ENCODE measurements at regions not wholly inside any gene's neighbourhood (a gene's known extent, or its start where the extent isn't known, plus 50 kb on each side); places are given as distances from the start of the nearest gene placed in this dataset.
"Not testable (repeated sequence)": the region's sequence is repeated elsewhere in the genome, so short reads cannot be mapped to it uniquely, and the experiment has no call there.

DNA sequence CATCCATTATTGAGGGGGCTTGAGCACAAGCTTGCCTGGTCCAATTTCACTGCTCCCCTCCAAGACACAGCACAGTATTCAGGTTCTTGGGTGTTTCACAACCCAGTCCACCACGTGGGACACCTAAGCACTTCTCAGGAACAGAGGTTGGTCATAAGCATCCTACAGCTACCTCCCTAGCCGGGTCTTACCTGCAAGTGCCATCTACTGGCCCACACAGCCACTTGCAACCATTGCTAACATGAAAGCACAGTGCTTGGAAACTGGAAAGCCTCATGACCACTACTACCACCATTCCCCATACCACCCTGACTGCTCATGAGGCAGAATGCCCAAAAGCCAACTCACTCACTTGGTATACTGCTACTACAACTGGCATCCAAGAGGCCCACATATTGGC lies 105.7 kb upstream of the RPRM start:
- H3K27ac Mint-ChIP-seq, result no peak overlapping the region
- DNase-seq, result no peak
- no peaks in the 10 kb centered on the region for H3K27me3 Mint-ChIP-seq
- no peaks in the 10 kb centered on the region for H3K4me1 Mint-ChIP-seq
- H3K9me3 Mint-ChIP-seq (ENCODE audit: low read depth), result peaks cover 5% of the 10 kb centered on the region
- no peak for ATAC-seq
- CTCF ChIA-PET, result no interaction called here
- H3K4me3 Mint-ChIP-seq, result no peak overlapping the region
- no peaks in the 10 kb centered on the region for H3K36me3 Mint-ChIP-seq

DNA sequence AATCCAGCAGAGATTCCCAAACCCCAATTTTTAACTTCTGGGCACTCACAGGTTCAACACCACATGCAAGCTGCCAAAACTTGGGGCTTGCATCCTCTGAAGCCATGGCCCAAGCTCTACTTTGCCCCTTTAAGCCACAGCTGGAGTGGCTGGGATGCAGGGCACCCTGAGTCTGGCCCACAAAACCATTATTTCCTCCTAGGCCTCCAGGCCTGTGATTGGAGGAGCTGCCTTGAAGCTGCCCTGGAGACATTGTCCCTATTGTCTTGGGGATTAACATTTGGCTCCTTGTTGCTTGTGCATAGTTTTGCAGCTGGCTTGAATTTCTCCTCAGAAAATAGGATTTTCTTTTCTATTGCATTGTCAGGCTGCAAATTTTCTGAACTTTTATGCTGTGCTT lies 109.8 kb upstream of the RPRM start:
- H3K36me3 Mint-ChIP-seq, result no peaks in the 10 kb centered on the region
- no peak for DNase-seq
- H3K9me3 Mint-ChIP-seq (ENCODE audit: low read depth), result peaks cover 11% of the 10 kb centered on the region
- no peak overlapping the region for H3K4me3 Mint-ChIP-seq
- no peak for ATAC-seq
- CTCF ChIA-PET, result no interaction called here
- no peak overlapping the region for H3K27ac Mint-ChIP-seq
- no peaks in the 10 kb centered on the region for H3K27me3 Mint-ChIP-seq
- H3K4me1 Mint-ChIP-seq, result no peaks in the 10 kb centered on the region

DNA sequence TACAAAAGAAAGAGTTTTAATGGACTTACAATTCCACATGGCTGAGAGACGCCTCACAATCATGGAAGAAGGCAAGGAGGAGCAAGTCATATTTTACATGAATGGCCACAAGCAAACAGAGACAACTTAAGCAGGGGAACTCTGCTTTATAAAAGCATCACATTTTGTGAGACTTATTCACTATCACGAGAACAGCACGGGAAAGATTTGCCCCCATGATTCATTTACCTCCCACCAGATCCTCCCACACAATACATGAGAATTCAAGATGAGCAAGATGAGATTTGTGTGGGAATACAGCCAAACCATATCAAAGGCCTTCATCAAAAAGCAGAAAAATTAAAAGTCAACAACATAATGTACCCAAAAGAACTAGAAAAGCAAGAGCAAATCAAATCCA lies 111.0 kb upstream of the RPRM start:
- CTCF ChIA-PET, result no interaction called here
- DNase-seq (no peak), ATAC-seq (no peak)
- Mint-ChIP-seq H3K4me3 (no peak overlapping the region), H3K27ac (no peak overlapping the region), H3K36me3 (no peaks in the 10 kb centered on the region), H3K27me3 (no peaks in the 10 kb centered on the region), H3K4me1 (no peaks in the 10 kb centered on the region), H3K9me3 (ENCODE audit: low read depth) (peaks cover 11% of the 10 kb centered on the region)

DNA sequence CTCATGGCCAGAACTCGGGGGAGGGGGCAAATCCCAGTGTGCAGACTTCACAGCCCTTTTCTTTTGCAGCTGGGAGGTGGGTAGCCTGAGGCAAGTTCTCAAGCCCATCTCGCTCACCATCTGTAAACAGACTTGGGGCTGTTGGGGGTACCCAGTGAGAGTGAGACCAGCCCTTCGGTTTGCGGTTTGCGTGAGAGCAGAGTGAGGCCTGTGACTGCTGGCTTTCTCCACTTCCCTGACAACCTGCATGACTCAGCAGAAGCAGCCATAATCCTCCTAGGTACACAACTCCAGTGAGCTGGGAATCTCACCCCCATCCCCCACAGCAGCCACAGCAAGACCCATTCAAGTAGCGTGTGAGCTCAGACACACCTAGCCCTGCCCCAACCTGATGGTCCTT lies 114.5 kb upstream of the RPRM start:
- DNase-seq; H3K4me1 Mint-ChIP-seq; CTCF ChIA-PET; H3K27ac Mint-ChIP-seq; H3K27me3 Mint-ChIP-seq; H3K9me3 Mint-ChIP-seq (ENCODE audit: low read depth); ATAC-seq; H3K4me3 Mint-ChIP-seq; H3K36me3 Mint-ChIP-seq: not testable (repeated sequence)

DNA sequence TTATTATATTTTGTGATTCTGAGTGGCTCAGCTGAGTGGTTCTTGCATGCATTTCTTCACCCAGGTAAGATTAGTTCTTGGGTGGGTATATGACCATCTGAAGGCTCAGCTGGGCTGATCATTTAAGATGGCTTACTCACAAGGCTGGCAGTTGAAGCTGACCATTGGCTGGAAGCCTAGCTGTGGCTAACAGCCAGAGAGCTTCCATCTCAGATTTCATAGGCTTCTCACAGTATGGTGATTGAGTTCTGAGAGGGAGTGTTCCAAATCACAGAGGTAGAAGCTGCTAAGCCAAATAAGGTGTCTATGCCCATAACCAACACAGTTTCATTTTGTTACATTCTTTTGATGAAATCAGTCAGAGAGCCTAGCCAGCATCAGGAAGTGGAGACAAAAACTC lies 117.4 kb upstream of the RPRM start:
- Mint-ChIP-seq H3K4me1 (no peaks in the 10 kb centered on the region), H3K27me3 (no peaks in the 10 kb centered on the region), H3K9me3 (ENCODE audit: low read depth) (no peaks in the 10 kb centered on the region), H3K4me3 (no peak overlapping the region), H3K27ac (no peak overlapping the region), H3K36me3 (no peaks in the 10 kb centered on the region)
- CTCF ChIA-PET, result no interaction called here
- ATAC-seq (no peak), DNase-seq (no peak)

DNA sequence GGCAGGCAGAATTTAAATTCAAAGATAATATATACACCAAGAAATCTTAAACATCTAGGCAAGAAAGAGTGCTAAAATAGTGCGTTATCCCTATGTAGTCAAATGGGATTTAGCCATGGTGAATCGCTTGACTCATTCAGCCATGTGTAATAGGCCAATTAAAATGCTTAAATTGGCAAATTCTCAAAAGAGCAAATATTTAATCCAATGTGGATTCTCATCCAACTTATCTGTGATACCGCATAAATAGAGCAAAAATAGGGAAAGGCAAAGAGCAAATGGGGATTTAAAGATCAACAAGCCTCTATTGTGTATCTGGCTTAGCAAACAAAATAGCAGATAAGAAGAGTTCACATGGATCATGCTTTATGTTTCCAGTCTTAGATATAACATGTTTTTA lies 123.2 kb upstream of the RPRM start:
- Mint-ChIP-seq H3K4me1 (no peaks in the 10 kb centered on the region), H3K4me3 (no peak overlapping the region), H3K27me3 (no peaks in the 10 kb centered on the region), H3K36me3 (no peaks in the 10 kb centered on the region), H3K9me3 (ENCODE audit: low read depth) (no peaks in the 10 kb centered on the region), H3K27ac (no peak overlapping the region)
- no peak for ATAC-seq
- DNase-seq, result no peak
- CTCF ChIA-PET, result no interaction called here

DNA sequence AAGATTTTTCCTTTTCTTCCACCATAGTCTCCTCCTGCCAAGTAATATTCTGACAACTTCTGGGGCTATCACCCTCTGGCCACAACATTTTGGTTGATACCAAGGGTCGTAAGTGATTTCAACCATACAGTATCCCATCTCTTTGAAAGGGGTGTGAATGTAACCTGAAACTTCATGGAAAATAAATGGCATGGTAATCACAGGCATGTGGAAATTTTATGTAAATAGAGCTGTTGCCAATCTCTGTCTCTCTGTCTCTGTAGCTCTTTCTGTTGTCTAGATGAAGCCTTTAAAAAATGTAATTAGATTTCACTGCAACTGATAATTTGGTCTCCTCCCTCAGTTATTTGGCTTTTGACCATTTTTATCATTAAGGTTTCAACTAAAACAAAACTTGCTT lies 125.6 kb upstream of the RPRM start:
- no peaks in the 10 kb centered on the region for H3K27me3 Mint-ChIP-seq
- no peaks in the 10 kb centered on the region for H3K36me3 Mint-ChIP-seq
- ATAC-seq (no peak), DNase-seq (no peak)
- CTCF ChIA-PET, result no interaction called here
- no peak overlapping the region for H3K27ac Mint-ChIP-seq
- H3K9me3 Mint-ChIP-seq (ENCODE audit: low read depth), result no peaks in the 10 kb centered on the region
- no peaks in the 10 kb centered on the region for H3K4me1 Mint-ChIP-seq
- H3K4me3 Mint-ChIP-seq, result no peak overlapping the region

DNA sequence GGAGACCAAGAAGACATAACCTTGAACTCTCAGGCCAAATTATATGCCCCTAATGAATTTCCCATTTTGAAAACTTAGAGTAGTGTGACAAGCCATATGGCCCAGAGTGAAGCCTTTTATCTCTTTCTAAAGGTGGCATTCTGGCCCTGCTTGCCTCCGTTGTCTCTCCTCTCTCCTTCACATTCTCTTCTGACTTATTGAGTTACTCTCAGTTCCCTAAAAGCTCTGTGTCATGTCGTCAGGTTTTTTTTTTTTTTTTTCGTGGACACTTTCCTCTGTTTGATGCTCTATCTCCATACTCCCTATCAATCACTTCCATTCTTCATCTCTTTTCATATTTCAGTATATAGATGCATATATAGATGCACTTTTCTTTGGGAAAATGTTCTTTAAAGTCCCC lies 128.1 kb upstream of the RPRM start:
- Mint-ChIP-seq H3K27ac (no peak overlapping the region), H3K4me3 (no peak overlapping the region), H3K27me3 (no peaks in the 10 kb centered on the region), H3K36me3 (no peaks in the 10 kb centered on the region), H3K4me1 (no peaks in the 10 kb centered on the region), H3K9me3 (ENCODE audit: low read depth) (no peaks in the 10 kb centered on the region)
- DNase-seq (no peak), ATAC-seq (no peak)
- CTCF ChIA-PET, result no interaction called here

DNA sequence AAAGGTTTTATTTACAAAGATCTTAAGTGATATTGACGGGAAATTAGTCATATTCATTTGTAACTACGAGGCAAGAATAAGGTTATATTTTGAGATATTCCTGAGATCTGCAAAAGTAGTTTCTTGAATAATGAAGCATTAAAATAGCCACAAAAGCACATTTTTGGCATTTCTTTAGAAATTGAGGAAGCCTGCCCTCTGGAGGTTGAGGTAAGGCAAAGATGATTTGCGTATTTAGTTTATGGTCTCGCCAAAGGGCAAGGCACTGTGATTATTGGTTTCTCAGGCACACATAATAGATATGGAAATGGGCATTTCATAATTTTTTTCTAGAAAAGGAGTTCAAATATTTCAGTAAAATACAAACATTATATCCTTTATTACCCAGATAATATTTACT lies 143.7 kb upstream of the RPRM start:
- DNase-seq (no peak), ATAC-seq (no peak)
- CTCF ChIA-PET, result no interaction called here
- Mint-ChIP-seq H3K9me3 (ENCODE audit: low read depth) (peaks cover 4% of the 10 kb centered on the region), H3K36me3 (no peaks in the 10 kb centered on the region), H3K27ac (no peak overlapping the region), H3K27me3 (no peaks in the 10 kb centered on the region), H3K4me1 (no peaks in the 10 kb centered on the region), H3K4me3 (no peak overlapping the region)

DNA sequence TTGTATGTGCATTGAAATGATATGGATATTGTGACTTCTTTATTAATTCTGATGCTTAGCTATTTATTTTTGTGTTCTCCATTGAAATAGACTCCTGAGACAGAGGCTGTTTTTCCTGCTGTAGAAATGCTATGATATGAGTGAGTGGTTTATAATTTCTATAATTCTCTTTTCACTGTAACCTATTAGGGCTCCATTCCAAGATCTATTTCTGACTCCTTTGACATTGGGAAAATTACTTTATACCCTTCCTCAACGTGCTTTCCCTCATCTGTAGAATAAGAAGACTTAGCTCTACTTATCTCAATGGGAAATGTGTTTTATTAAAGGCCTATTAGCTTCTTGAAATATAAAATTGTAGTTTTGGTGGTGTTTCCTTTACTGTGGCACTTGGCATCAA lies 144.5 kb upstream of the RPRM start:
- H3K4me3 Mint-ChIP-seq, result no peak overlapping the region
- H3K27ac Mint-ChIP-seq, result no peak overlapping the region
- H3K27me3 Mint-ChIP-seq, result no peaks in the 10 kb centered on the region
- no peaks in the 10 kb centered on the region for H3K4me1 Mint-ChIP-seq
- no peak for DNase-seq
- H3K36me3 Mint-ChIP-seq, result no peaks in the 10 kb centered on the region
- no peak for ATAC-seq
- peaks cover 4% of the 10 kb centered on the region for H3K9me3 Mint-ChIP-seq (ENCODE audit: low read depth)
- CTCF ChIA-PET, result no interaction called here

DNA sequence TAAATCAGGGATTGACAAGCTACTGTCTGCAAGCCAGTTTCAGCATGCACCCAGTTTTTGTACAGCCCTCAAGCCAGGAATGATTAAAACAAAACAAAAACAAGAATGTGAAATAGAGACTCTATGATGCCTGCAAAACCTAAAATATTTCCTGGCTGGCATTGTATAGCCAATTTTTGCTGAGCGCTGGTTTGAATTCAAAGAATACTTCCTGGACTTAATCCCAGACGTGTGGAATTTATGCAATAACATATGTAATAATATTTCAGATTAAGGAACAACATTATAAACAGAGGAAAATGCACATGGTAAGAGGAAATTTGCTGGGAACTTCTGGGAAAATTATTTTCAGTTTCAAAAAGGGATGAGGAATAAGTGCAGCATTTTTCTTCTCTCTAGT lies 148.1 kb upstream of the RPRM start:
- DNase-seq (no peak), ATAC-seq (no peak)
- H3K27ac Mint-ChIP-seq, result no peak overlapping the region
- no peaks in the 10 kb centered on the region for H3K4me1 Mint-ChIP-seq
- CTCF ChIA-PET, result no interaction called here
- peaks cover 4% of the 10 kb centered on the region for H3K9me3 Mint-ChIP-seq (ENCODE audit: low read depth)
- no peaks in the 10 kb centered on the region for H3K36me3 Mint-ChIP-seq
- no peaks in the 10 kb centered on the region for H3K27me3 Mint-ChIP-seq
- H3K4me3 Mint-ChIP-seq, result no peak overlapping the region

DNA sequence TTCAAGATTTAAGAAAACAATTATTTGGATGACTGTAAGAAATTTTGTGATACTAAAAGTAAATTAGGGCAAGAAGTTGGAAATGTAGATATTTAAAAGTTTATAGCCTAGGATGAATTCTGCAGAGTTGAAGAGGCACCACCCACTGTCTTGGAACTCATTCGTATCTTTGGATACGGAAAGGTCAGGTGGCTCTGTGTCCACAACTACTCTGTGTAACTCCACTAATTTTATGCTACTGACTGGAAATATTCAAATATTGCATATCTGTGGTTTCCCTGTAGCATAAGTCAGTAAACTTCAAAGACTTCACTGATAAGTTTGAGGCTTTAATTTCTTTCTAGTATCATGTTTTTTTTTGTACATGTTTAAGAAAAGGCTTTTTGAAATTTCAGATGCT lies 156.9 kb upstream of the RPRM start:
- no peaks in the 10 kb centered on the region for H3K27me3 Mint-ChIP-seq
- no peaks in the 10 kb centered on the region for H3K4me1 Mint-ChIP-seq
- peaks cover 15% of the 10 kb centered on the region for H3K9me3 Mint-ChIP-seq (ENCODE audit: low read depth)
- no peak overlapping the region for H3K27ac Mint-ChIP-seq
- no peak for ATAC-seq
- H3K4me3 Mint-ChIP-seq, result no peak overlapping the region
- no peak for DNase-seq
- no peaks in the 10 kb centered on the region for H3K36me3 Mint-ChIP-seq
- CTCF ChIA-PET, result no interaction called here

DNA sequence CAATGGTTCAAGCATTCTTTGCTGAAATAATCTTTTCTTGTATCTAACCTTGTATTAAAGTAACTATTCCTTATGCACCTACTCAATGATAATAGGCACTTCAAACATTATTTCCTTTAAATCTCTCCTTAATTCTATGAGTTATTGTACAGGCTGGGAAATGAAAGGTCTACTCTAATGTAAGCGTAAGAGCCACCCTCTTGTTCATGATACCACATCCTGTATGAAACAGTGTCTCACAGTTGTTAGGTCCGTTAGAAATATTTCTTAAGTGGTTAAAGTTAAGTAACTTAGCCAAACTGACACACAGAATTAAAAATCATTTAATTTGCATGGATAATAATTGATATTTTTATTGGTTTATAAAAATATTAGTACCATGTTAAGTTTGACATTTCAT lies 162.5 kb upstream of the RPRM start:
- H3K9me3 Mint-ChIP-seq (ENCODE audit: low read depth), result peaks cover 10% of the 10 kb centered on the region
- CTCF ChIA-PET, result interaction anchor here (1.2 kb wide), 1 partner anchor 22 kb away, joined by 3 read pairs; no protein-coding TSS in a partner anchor
- H3K27me3 Mint-ChIP-seq, result no peaks in the 10 kb centered on the region
- no peaks in the 10 kb centered on the region for H3K36me3 Mint-ChIP-seq
- H3K4me3 Mint-ChIP-seq, result no peak overlapping the region
- no peak for ATAC-seq
- DNase-seq, result no peak
- H3K27ac Mint-ChIP-seq, result no peak overlapping the region
- H3K4me1 Mint-ChIP-seq, result no peaks in the 10 kb centered on the region

DNA sequence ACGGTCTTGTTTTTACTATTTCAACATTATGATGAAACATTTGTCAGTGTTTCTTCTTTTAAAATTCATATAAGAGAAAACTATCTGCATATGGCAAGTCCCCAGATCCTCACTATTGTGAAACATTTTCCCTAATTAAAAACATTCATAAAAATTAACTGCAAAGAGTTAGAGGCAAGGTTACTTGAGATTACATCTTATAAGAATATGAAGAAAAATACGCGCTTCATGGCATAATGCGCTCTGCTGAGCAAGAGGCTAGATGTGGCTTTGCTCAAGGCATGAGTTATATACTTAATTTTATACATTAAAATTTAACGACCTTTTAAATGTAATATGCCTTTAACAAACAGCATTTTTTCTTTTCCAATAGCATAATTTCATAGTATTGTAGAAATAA lies 166.4 kb upstream of the RPRM start:
- DNase-seq, result no peak
- ATAC-seq, result no peak
- H3K27me3 Mint-ChIP-seq, result no peaks in the 10 kb centered on the region
- no peak overlapping the region for H3K4me3 Mint-ChIP-seq
- H3K4me1 Mint-ChIP-seq, result no peaks in the 10 kb centered on the region
- CTCF ChIA-PET, result no interaction called here
- H3K27ac Mint-ChIP-seq, result no peak overlapping the region
- peaks cover 3% of the 10 kb centered on the region for H3K9me3 Mint-ChIP-seq (ENCODE audit: low read depth)
- H3K36me3 Mint-ChIP-seq, result no peaks in the 10 kb centered on the region

DNA sequence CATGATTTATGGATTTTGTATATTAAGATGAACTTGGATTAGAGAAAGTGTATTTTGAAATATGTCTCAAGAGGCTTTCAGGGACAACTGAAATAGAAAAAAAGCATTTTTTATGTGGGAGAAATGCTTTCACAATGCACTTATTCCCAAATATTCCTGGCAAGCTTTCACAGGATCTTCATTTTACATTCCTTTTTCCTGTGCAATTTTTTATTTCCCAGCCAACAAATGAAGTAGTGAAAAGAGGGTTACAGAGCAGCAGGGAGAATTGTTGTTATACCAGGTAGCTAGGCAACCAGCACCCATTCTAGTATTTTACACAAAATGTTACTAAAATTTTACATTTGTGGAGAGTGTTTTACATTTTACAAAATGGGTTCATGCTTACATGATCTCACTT lies 167.0 kb upstream of the RPRM start:
- Mint-ChIP-seq H3K27ac (no peak overlapping the region), H3K9me3 (ENCODE audit: low read depth) (no peaks in the 10 kb centered on the region), H3K4me3 (no peak overlapping the region), H3K36me3 (no peaks in the 10 kb centered on the region), H3K27me3 (no peaks in the 10 kb centered on the region), H3K4me1 (no peaks in the 10 kb centered on the region)
- no peak for ATAC-seq
- DNase-seq, result no peak
- CTCF ChIA-PET, result no interaction called here

All from activated CD8-positive, alpha-beta memory T cell treated with anti-CD3 and anti-CD28 coated beads, Interleukin-2, amount 10 ng/mL, durations not matched to agents 7 days and 5 days (primary cell).